ENCODE measurements at regions not wholly inside any gene's neighbourhood (a gene's known extent, or its start where the extent isn't known, plus 50 kb on each side); places are given as distances from the start of the nearest gene placed in this dataset.

DNA sequence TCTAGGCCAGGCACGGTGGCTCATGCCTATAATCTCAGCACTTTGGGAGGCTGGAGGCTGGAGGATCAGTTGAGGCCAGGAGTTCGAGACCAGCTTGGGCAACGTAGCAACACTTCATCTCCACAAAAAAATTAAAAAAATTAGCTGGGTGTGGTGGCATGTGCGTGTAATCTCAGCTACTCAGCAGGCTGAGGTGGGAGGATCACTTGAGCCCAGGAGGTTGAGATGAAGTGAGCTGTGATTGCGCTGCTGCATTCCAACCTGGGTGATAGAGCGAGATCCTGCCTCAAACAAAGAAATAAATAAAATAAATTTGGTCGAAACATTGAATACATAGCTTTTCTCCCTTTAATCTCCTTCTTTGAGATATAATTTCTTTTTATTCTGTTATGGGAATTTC lies 80.6 kb upstream of the ITGB1 start:
- DNase-seq (no peak), ATAC-seq (no peak)
- WGBS, 3 donors, result 87 to 89% (median 89%) methylated on average over 7 of the region's 7 CpGs
- Histone ChIP-seq H3K4me1 (no peaks in the 10 kb centered on the region), H3K27ac (no peak overlapping the region), H3K4me3 (no peak overlapping the region), H3K27me3 (ENCODE audit: insufficient read depth in 3 of 3, low read length in 2 of 3) (no peaks in the 10 kb centered on the region), H3K9me3 (no peaks in the 10 kb centered on the region), H3K36me3 (ENCODE audit: insufficient read depth in 1 of 2, low read depth in 1 of 2) (no peaks in the 10 kb centered on the region)
- intact Hi-C loops (cut with DNase I), result no loop called here
- TF ChIP-seq, protein P1, sequence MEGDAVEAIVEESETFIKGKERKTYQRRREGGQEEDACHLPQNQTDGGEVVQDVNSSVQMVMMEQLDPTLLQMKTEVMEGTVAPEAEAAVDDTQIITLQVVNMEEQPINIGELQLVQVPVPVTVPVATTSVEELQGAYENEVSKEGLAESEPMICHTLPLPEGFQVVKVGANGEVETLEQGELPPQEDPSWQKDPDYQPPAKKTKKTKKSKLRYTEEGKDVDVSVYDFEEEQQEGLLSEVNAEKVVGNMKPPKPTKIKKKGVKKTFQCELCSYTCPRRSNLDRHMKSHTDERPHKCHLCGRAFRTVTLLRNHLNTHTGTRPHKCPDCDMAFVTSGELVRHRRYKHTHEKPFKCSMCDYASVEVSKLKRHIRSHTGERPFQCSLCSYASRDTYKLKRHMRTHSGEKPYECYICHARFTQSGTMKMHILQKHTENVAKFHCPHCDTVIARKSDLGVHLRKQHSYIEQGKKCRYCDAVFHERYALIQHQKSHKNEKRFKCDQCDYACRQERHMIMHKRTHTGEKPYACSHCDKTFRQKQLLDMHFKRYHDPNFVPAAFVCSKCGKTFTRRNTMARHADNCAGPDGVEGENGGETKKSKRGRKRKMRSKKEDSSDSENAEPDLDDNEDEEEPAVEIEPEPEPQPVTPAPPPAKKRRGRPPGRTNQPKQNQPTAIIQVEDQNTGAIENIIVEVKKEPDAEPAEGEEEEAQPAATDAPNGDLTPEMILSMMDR (IDR thresholded peaks at IDR 0.05), result no peak

DNA sequence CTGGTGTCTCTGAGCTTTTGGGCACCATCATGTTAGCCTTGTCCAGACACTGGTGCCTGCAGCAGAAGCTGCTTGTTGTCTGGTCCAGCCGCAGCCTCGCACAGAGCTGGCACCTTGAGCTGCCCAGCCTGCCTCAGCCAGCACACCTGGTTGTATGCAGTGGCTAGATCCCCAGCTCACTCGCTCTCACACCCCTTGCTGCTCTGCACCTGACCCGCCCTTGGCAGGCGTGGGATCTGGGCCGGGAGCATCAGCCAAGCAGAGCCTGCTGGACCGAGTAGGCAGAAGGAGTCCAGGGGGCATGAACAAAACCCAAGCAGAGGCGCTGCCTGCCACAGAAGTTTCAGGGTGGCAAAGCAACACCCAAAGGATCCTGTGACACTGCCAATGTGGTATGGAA lies 79.7 kb upstream of the ITGB1 start:
- WGBS, 3 donors, result 83 to 86% (median 85%) methylated on average over 8 of the region's 8 CpGs
- intact Hi-C loops (cut with DNase I), result no loop called here
- DNase-seq, result no peak
- no peak for ATAC-seq
- no peak overlapping the region for H3K4me3 ChIP-seq
- H3K9me3 ChIP-seq, result no peaks in the 10 kb centered on the region
- H3K27ac ChIP-seq, result no peak overlapping the region
- H3K36me3 ChIP-seq (ENCODE audit: insufficient read depth in 1 of 2, low read depth in 1 of 2), result no peaks in the 10 kb centered on the region
- H3K27me3 ChIP-seq (ENCODE audit: insufficient read depth in 3 of 3, low read length in 2 of 3), result no peaks in the 10 kb centered on the region
- H3K4me1 ChIP-seq, result no peaks in the 10 kb centered on the region
- TF ChIP-seq, protein P1 (IDR thresholded peaks at IDR 0.05), result no peak

DNA sequence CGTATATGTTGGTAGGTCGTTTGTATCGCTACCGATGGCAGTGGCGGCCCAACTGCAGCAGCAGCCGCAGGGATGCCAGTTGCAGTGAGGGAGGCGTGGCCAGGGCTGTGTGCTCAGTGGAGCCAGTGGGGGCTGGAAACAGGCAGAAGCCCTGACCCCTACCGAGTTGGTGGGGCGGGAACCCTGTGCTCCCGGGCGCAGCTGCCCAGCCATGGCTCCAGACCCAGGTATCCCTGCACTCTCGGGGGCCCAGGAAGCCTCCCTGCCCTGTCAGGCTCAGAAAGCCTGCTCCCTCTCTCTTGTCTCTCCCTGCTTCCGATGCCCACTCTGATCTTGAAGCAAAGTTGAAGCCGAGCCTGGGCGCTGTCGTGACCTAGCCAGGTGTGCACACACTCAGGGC lies 78.6 kb upstream of the ITGB1 start:
- H3K4me3 ChIP-seq, result no peak overlapping the region
- H3K9me3 ChIP-seq, result no peaks in the 10 kb centered on the region
- DNase-seq, result no peak
- no peaks in the 10 kb centered on the region for H3K4me1 ChIP-seq
- intact Hi-C loops (cut with DNase I), result no loop called here
- no peak overlapping the region for H3K27ac ChIP-seq
- 95 to 96% (median 95%) methylated on average over 16 of the region's 16 CpGs for WGBS, 3 donors
- no peak for ATAC-seq
- TF ChIP-seq, protein P1 (IDR thresholded peaks at IDR 0.05), result no peak
- H3K27me3 ChIP-seq (ENCODE audit: insufficient read depth in 3 of 3, low read length in 2 of 3), result no peaks in the 10 kb centered on the region
- no peaks in the 10 kb centered on the region for H3K36me3 ChIP-seq (ENCODE audit: insufficient read depth in 1 of 2, low read depth in 1 of 2)

DNA sequence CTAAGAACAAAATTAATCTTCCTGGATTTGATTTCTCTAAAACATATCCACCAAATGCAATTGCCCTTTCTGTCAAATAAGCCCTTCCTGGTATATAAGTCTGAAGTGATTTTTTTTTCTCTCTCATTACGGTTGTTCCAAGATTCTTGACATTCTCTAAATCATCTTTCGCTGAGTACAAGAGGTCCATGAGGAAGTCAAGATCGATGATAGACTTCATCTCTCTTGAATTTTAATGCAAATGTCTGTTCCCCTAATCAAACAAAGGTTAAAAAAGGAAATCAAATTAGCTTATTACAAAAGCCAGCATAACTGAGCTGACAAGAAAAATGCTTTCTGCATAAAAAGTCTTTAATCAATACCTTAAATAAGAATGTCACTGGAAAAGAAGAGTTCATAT lies 77.4 kb upstream of the ITGB1 start:
- intact Hi-C loops (cut with DNase I), result no loop called here
- Histone ChIP-seq H3K36me3 (ENCODE audit: insufficient read depth in 1 of 2, low read depth in 1 of 2) (no peaks in the 10 kb centered on the region), H3K27me3 (ENCODE audit: insufficient read depth in 3 of 3, low read length in 2 of 3) (no peaks in the 10 kb centered on the region), H3K27ac (no peak overlapping the region), H3K4me1 (no peaks in the 10 kb centered on the region), H3K4me3 (no peak overlapping the region), H3K9me3 (no peaks in the 10 kb centered on the region)
- ATAC-seq, result no peak
- TF ChIP-seq, protein P1 (IDR thresholded peaks at IDR 0.05), result no peak
- DNase-seq, result no peak
- WGBS, 3 donors, result 85 to 90% (median 90%) methylated on average over 3 of the region's 3 CpGs

DNA sequence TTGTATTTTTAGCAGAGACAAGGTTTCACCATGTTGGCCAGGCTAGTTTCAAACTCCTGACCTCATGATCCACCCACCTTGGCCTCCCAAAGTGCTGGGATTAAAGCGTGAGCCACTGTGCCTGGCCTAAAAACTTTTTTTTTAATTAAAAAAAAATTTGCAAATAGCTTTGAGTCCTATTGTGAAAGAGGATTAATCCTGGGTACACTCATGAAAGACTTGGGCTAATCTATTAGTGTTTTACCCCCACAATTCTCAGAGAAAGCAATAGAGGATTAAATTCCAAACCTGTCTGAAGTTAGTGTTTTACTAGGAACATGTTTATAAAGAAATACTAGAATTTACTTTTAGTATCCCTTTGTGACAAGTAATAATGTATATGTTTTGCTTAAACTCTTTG lies 76.9 kb upstream of the ITGB1 start:
- Histone ChIP-seq H3K27me3 (ENCODE audit: insufficient read depth in 3 of 3, low read length in 2 of 3) (no peaks in the 10 kb centered on the region), H3K4me1 (no peaks in the 10 kb centered on the region), H3K36me3 (ENCODE audit: insufficient read depth in 1 of 2, low read depth in 1 of 2) (no peaks in the 10 kb centered on the region), H3K4me3 (no peak overlapping the region), H3K27ac (no peak overlapping the region), H3K9me3 (no peaks in the 10 kb centered on the region)
- WGBS, 3 donors, result 75 to 95% (median 84%) methylated on average over 1 of the region's 1 CpG
- ATAC-seq, result no peak
- no peak for DNase-seq
- intact Hi-C loops (cut with DNase I), result no loop called here
- TF ChIP-seq, protein P1 (IDR thresholded peaks at IDR 0.05), result no peak
